GM20000 (cell line): ENCODE measurements at regions not wholly inside any gene's neighbourhood (a gene's known extent, or its start where the extent isn't known, plus 50 kb on each side); places are given as distances from the start of the nearest gene placed in this dataset.

Experiments
- DNase-seq: peaks from one replicate; pipeline ENCODE4 v3.0.0; 2012; ENCODE audit warnings: low spot score
- TF ChIP-seq, protein P1 (sequence below): IDR thresholded peaks from 2 replicates; pipeline ENCODE4 v1.5.1; 2012; ENCODE audit warnings: mild to moderate bottlenecking, control low read depth; ENCODE audit errors: extremely low read depth, missing control alignments

DNA sequence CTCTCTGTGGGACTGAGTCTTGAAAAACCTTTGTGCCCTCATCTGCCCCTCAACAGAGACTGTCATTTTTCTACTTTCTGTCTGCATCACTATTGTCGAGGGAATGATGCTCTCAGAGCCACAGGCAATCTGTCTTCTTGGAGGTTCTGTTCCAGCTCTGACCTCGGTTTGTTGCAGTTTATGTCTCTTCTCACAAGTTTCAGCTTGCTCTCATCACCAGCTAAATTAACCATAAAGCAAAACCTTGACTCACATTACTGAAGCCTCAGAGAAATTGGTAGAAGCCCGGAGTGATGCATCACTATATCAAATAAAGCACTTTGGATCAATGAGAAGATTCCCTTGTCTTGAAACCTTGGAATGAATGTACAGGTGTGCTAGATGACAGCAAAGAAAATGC, 60.6 kb upstream of the BLID start:
- DNase-seq = no peak
- TF ChIP-seq, protein P1, sequence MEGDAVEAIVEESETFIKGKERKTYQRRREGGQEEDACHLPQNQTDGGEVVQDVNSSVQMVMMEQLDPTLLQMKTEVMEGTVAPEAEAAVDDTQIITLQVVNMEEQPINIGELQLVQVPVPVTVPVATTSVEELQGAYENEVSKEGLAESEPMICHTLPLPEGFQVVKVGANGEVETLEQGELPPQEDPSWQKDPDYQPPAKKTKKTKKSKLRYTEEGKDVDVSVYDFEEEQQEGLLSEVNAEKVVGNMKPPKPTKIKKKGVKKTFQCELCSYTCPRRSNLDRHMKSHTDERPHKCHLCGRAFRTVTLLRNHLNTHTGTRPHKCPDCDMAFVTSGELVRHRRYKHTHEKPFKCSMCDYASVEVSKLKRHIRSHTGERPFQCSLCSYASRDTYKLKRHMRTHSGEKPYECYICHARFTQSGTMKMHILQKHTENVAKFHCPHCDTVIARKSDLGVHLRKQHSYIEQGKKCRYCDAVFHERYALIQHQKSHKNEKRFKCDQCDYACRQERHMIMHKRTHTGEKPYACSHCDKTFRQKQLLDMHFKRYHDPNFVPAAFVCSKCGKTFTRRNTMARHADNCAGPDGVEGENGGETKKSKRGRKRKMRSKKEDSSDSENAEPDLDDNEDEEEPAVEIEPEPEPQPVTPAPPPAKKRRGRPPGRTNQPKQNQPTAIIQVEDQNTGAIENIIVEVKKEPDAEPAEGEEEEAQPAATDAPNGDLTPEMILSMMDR = no peak

DNA sequence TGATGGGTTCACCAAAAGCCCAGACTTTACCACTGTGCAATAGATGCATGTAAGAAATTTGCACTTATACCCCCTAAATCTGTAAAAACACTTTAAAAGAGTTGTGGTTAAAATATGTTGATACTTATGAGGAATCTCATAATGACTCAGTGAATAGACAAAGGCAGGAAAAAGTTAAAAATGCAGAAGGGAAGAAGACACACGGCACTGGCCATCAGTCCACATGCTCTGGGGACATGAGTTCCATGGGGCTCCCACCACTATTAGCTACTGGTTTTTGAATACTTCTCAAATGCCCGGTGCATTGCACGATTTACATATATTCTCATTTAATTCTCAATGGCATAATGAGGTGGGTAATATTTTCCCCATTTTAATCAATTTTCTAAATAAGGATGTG, 59.3 kb upstream of the BLID start:
- TF ChIP-seq, protein P1 = no peak
- DNase-seq = no peak

DNA sequence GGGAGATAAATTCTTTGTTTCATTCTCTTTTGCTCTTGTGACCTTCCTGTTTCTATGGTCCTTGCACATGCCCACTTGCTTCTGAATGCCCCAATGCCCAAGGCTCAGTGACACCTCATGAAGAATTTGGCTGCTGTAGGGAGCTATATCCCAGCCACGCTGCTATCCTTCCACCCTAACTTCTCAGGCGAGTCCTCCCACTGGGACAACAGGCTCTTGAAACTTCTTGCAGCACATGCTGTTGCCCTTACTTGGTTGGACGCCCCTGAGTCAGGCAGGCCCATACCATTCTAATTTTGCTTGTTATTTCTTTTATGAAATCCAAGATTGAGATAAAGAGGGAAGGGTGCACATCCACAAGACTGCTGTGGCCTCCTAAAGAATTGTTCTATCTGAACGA, 57.6 kb upstream of the BLID start:
- no peak for DNase-seq
- TF ChIP-seq, protein P1 = no peak

DNA sequence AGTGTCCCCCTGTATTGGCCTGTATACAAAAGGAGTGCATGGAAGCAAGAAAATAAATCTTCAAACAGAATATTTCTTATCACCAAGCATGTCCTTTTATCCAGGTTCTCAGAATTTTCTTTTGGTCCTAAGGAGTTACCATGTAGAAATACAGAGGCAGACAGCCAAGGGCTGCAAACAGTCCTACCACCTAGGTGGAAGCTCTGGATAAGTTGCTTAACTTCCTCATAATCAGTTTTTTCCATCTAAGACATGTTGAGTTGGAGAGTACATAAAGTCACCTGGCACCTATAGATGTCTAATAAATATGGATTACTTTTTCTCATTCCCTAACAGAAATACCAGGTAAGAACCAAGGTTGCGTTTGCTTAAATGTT, 57.0 kb upstream of the BLID start:
- TF ChIP-seq, protein P1 = no peak
- no peak for DNase-seq

DNA sequence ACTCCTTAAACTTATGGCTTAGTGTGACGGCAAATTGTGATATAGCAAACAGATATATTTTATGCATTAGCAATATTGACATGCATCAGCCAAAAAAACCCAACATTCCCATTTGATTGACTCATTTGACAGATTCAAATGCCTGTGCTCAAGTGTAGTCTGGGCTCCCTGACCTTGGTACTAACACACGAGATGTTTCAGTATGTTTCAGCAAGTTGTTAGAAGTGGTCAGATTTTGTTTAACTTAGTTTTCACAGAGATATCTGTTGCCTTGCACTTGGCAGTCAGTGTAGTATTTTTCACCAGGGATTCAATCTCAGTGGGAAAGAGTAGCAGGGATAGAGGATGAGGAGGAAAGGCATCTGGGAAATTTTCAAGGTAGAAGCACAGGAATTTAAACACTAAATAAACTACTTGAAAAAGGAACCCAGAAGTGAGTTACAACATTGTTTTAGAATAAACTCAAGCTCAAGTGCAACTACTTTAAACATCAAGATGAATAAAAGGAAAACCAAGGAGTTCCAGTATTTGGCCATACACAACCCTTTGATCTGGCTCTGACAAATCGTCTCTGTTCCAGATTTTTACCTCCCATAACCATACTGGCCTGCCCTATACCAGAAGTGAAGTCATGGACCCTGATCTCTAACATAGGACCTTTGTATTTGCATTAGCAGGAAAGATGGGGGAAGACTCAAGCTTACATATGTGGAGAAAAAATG, 56.5 kb upstream of the BLID start:
- TF ChIP-seq, protein P1 = no peak
- no peak for DNase-seq

DNA sequence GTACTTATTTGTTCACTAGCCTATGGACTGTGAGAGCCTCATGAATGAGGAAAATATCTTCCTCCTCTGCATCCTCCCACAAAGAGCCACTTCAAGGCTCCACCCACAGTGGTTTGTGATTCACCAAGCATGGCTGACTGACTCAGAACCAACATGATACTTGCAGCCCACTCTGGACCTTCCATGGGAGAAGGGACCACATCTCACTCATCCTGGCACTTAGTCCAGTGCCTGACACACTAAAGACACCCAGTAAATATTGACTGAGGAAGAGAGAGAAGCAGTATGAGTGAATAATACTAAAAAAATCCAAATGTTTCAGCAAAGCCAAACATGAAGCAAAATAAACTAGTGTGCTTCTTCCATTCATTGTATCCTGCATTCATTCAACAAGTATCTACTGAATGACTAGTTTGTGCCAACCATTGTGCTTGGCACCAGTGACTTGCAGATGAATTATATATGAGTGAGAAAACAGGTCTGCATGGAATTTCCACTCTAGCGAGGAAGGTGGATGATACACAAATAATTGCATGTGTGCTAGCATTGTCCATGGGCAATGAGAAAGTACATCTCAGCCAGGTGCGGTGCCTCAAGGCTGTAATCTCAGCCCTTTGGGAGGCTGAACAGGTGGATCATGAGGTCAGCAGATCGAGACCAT, 54.9 kb upstream of the BLID start:
- TF ChIP-seq, protein P1 = no peak
- no peak for DNase-seq

DNA sequence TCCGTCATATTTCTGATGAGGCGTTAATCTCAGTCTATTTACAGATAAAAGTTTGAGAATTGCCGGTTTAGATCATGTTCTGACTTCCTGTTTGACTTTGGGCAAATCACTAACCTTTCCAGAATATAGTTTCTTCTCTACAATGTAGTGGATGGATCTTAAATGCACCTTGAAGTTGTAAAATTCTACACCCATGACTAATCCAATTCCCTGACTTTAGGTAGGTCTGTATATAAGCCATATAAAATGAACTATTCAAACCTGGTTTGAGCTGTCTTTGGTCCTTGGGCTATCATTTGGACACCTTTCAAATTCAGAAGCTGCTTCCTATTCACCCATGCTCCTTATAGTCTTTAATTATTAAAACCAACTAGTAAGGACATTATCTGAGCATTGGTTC, 52.2 kb upstream of the BLID start:
- no peak for DNase-seq
- TF ChIP-seq, protein P1 = no peak
